ENCODE measurements at regions not wholly inside any gene's neighbourhood (a gene's known extent, or its start where the extent isn't known, plus 50 kb on each side); places are given as distances from the start of the nearest gene placed in this dataset.
"Not testable (repeated sequence)": the region's sequence is repeated elsewhere in the genome, so short reads cannot be mapped to it uniquely, and the experiment has no call there.

DNA sequence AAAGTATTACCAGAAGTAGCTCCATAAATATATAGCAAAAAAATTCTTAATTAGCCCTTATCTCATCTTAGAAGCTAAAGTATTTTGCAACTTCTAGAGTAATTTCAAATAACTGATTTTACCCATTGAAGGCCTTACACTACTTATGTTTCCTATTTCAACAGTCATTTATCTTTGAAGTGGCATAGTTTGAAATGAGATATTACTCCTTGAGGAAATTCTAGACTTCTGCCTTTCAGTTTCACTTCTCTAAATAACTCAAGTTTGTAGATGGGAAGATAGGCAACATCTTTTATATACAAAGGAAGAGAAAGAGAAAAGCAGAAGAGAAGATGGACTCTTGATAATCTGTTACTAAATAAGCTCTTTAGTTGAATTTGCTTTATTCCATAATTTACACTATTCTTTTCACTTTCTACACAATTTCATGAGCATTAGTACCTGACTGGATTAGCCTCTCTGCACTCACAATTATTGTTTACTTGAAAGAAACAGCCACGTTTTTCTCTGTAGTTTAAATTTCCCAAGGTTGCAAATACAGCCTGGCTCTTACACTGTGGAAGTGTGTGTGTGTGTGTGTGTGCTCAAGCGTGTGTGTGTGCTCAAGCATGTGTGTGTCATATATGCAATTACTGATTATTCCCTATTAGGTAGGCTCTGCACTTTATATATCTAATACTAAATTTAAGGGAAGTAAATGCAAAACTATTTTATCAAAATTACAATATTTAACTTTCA, 60.6 kb upstream of the EMB start:
- DNase-seq (ENCODE audit: low read depth), result no peak

DNA sequence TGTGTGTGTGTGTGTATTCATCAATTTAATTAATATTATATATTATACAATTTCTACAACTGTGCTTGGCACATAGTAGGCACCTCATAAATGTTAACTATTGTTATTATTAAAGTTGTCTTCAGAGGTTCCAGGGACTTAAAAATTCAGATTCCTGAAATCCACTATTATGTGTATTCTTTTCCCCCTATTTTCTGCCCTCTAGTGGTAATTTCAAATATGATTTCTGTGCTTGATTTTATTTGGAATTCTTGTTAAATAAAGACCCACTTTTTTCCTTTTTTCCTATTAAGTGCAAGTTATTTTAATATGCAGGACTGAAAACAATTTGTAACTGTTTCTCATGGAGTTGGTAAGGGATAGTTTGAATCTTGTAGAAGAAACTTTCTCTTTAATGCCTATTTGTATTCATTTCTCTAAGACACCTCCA, 72.0 kb upstream of the EMB start:
- not testable (repeated sequence) for DNase-seq (ENCODE audit: low read depth)

DNA sequence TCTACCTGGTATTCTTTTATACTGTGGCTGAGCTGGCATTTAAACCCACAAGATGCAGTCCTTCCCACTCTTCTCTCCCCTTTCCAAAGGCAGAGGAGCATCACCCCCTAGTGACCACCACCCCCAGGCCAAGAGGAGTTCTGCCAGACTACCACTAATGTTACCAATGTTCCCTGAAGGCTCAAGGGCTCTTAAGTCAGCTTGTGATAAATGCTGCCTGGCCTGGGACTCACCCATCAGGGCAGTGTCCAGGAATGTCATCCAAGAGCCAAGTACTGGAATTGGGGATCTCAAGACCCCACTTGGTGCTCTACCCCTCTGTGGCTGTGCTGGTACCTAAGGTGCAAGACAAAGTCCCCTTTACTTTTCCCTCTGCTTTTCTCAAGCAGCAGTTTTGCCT, 80.0 kb upstream of the EMB start:
- not testable (repeated sequence) for DNase-seq (ENCODE audit: low read depth)

DNA sequence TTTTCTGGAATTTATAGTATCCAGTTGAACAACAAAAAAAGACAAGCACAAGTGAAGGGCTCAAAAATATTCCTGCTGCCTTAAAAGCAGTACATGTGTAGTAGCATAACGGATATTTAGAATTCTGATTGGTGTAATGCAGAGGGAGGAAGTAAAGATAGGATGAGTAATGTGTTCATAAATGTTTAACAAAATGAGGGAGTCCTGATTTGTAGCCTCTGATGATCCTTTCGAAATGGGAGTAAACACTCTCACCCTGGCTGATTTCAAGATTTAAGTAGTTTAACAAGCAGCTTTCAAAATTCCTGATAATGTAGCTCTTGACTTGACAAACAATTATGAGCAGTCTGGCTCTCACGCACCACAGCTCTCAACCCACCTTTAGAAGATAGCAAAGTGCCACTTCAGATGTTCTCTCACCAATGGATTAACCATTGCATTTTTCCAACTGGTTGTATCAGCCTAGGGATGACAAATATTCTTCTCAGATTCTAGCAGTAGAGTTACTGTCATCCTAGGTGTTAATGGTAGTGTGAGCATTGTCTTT, 86.5 kb upstream of the EMB start:
- DNase-seq (ENCODE audit: low read depth), result not testable (repeated sequence)

- no peak for DNase-seq (ENCODE audit: low read depth)
Observed at GRCh38 chr5:50535393-50535792, 94.3 kb upstream of the EMB start.

DNA sequence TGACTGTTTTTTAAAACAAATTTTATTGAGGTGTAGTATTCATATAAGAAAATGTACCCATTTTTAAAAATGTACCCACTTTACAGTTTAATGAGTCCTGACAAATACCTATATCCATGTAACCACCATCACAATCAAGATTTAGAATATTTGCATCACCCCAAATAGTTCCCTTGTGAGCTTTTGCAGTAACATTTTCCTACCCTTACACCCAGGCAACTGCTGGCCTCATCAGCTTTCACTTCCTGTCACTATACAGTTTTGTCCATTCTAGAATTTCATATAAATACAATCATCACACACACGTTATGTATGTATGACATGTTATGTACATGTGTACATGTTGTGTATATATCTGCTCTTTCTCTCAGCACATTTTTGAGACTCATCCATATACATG, 96.4 kb upstream of the EMB start:
- not testable (repeated sequence) for DNase-seq (ENCODE audit: low read depth)

GRCh38 chr5:50547303-50547702, 106.2 kb upstream of the EMB start:
- no peak for DNase-seq (ENCODE audit: low read depth)

DNA sequence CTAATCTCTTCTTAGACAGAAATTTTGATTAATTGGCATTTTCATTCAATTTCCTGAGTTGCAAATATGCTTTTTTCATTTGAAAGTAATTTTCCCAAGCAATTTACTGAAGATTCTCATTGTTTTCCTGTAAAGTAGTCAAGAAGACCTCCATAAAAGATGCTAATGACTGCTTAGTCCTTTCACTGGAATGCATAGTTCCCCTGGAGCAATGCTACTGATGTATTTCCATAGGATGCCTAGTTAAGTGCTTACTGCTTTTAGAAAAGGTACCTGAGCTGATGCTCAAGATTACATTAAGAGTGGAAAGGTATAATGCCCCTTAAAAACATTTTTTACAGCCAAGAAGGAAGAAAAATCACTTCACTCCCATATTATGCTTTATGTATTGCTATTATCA, 109.2 kb upstream of the EMB start:
- DNase-seq (ENCODE audit: low read depth), result no peak

GRCh38 chr5:50550993-50551392, 109.9 kb upstream of the EMB start:
- no peak for DNase-seq (ENCODE audit: low read depth)

- DNase-seq (ENCODE audit: low read depth), result no peak
Observed at GRCh38 chr5:50553560-50553984, 112.5 kb upstream of the EMB start.

GRCh38 chr5:50558640-50559039, 107.8 kb upstream of the PARP8 start:
- not testable (repeated sequence) for DNase-seq (ENCODE audit: low read depth)

DNA sequence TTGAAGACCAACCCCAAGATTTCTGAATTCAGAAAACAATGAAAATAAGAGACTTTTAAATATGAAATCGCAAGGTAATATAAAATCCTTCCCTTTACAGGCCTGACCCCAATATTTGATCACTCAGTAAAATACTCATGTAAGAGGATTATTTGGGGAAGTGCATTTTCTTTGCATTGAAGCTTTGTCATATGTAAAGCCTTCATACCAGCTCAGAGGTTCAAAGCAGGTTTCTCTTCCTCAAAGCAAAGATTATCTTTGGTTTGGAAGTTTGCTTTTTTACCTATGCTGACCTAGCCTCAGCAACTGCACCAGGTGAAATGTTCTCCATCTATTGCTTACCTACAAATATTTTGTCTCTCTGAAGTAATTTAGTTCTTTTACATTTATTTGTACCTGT, 106.5 kb upstream of the PARP8 start:
- DNase-seq (ENCODE audit: low read depth), result no peak

- DNase-seq (ENCODE audit: low read depth), result no peak
Observed at GRCh38 chr5:50562694-50563093, 103.7 kb upstream of the PARP8 start.

GRCh38 chr5:50564079-50564478, 102.4 kb upstream of the PARP8 start:
- DNase-seq (ENCODE audit: low read depth), result no peak

DNA sequence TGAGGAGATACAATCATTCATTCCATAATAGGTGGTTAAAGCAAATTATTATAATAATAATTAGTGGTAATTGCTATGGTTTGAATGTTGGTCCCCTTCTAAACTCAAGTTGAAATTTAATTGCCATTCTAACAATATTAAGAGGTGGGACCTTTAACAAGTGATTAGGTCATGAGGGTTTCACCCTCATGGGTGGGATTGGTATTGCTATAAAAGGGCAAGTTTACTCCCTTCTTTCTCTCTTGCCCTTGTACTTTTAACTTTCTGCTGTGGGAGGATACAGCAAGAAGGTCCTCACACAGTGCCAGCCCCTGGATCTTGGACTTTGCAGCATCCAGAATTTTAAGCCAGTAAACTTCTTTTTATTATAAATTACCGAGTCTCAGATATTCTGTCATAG, 101.9 kb upstream of the PARP8 start:
- no peak for DNase-seq (ENCODE audit: low read depth)

DNA sequence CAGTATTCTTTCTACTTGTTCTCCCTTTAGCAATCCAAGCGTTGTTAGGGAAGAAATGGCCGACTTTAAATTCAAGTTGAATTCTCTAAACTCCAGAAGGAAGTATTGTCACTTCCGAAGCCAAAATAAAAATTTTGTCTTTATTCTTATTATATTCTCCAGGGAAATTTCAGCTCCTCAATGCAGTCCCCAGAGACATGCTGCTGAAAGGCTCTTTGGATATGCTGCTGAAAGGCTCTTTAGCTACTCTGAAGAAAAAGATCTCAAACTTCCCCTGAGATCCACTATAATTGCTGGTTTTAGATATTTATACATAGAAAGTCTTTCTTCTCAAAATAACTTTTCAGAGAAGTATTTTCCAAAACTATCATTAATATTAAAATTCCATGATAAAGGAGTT, 92.3 kb upstream of the PARP8 start:
- DNase-seq (ENCODE audit: low read depth), result no peak

DNA sequence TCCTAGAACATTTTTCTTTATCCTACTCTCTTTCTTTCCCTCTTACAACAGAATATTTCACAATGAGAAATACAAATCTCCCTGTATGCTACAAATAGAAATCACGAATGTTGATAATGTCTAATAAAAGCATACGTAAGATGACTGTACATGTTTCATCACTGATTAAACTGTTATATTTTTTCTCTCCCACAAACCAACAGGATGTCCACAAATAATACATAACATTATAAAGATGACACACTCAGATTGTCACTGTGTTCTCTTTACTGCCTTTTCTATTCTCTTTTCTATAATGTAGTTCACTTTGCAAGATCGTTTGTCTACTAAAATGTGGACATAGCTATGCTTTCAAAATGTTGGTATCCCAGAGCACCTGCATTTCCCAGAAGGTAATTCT, 90.7 kb upstream of the PARP8 start:
- no peak for DNase-seq (ENCODE audit: low read depth)

DNA sequence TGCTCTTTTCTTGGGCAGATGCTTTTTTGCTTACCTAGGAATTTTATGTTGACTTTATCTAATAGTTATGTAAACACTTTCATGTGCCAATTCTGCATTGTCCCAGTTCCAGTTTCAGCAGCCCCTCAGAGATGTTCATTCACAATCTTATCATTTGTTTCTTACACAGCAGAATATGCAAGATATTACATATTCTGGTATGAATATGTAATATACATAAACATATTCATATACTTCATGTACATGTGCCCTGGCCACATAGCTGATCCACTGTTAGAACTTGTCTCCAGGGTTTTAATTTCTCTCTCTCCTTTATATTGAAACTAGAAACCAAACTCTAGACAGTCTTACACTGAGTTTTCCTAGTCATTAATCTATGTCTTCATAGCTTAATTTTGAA, 90.2 kb upstream of the PARP8 start:
- no peak for DNase-seq (ENCODE audit: low read depth)

- DNase-seq (ENCODE audit: low read depth), result no peak
Observed at GRCh38 chr5:50576686-50577256, 89.7 kb upstream of the PARP8 start.

DNA sequence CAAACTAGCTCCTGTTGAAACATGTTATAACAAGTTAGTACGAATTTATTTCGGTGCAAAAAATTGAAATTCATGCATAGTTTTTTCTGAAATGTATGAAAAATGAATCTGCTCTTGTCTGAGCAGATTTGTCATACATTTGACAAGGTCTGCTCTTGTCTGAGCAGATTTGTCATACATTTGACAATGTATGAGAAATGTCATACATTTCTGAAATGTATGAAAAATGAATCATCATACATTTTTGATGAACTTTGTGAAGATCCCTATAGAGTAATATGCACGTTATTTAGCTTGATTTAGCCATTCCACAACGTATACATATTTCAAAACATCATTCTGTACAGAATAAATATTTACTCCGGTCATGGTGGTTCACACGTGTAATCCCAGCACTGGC, 85.9 kb upstream of the PARP8 start:
- DNase-seq (ENCODE audit: low read depth), result no peak

DNA sequence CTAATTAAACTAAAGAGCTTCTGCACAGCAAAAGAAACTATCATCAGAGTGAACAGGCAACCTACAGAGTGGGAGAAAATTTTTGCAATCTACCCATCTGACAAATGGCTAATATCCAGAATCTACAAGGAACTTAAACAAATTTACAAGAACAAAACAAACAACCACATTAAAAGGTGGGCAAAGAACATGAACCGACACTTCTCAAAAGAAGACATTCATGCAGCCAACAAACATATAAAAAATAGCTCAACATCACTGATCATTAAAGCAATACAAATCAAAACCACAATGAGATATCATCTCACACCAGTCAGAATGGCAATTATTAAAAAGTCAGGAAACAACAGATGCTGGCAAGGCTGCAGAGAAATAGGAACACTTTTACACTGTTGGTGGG, 84.6 kb upstream of the PARP8 start:
- not testable (repeated sequence) for DNase-seq (ENCODE audit: low read depth)

DNA sequence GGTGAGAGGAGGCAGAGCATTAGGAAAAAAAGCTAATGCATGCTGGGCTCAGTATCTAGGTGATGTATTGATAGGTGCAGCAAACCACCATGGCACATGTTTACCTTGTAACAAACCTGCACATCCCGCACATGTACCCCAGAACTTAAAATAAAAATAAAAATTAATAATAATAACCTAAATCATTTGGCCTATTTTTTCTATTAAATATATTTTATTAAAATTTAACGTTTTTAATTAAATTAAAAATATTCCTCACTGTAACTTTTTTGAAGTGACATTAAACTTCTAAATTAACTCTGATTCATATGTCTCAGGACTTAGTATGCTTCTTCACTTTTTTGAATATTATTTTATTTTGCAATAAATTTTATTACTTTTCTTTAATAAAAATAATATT, 83.7 kb upstream of the PARP8 start:
- no peak for DNase-seq (ENCODE audit: low read depth)

DNA sequence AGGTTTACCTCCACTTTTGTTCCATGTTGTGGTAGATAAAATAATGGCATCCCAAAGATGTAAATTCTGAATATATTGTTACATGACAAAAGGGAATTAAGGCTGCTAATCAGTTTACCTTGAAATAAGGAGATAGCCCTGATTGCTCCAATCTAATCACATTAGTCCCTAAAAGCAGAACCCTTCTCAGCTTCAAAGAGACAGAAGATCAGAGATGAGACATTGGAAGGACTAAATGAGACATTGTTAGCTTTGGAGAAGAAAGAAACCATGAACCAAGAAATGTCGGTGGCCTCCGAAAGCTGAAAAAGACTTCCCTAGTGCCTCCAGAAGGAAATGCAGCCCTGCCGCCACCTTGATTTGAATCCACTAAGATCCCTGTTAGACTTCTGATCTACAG, 82.8 kb upstream of the PARP8 start:
- DNase-seq (ENCODE audit: low read depth), result no peak

DNA sequence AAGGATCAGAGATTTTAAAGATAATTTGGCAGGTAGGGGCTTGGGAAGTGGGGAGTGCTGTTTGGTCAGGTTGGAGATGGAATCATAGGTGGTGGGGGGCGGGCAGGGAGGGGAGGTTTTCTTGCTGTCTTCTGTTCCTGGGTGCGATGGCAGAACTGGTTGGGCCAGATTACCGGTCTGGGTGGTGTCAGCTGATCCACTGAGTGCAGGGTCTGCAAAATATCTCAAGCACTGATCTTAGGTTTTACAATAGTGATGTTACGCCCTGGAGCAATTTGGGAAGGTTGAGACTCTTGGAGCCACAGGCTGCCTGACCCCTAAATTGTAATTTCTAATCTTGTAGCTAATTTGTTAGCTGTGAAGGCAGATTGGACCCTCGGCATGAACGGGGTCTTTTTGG, 78.0 kb upstream of the PARP8 start:
- not testable (repeated sequence) for DNase-seq (ENCODE audit: low read depth)

Data from RPMI7951 (cell line).